PC-3 (cell line): ENCODE measurements at regions not wholly inside any gene's neighbourhood (a gene's known extent, or its start where the extent isn't known, plus 50 kb on each side); places are given as distances from the start of the nearest gene placed in this dataset.

ENCODE experiments used
- ATAC-seq: fragments of 200-7000 bp; cut with Tn5 transposase; 2 replicates; pipeline ENCODE4 v1.9.1; 2020; ENCODE audit warnings: mild to moderate bottlenecking, moderate library complexity
- BruUV-seq: library from RNA; stranded (reverse); fragments of 400-500 nt; replicated peaks from 2 replicates; lab custom pipeline; 2021; lab: Mats Ljungman, UMichigan
- CTCF ChIA-PET: fragments of 300-600 bp; sonication (Branson Sonifier 250); formaldehyde crosslinking; loops from one replicate; lab custom pipeline; 2022; ENCODE audit warnings: antibody characterized with exemption; lab: Charles Lee
- POLR2A ChIA-PET: fragments of 300-600 bp; sonication (Branson Sonifier 250); formaldehyde crosslinking; loops from one replicate; lab custom pipeline; 2022; ENCODE audit warnings: antibody characterized with exemption; ENCODE audit not compliant: unreplicated experiment; lab: Charles Lee
- DNase-seq: peaks from one replicate; pipeline ENCODE4 v3.0.0-alpha.2; 2015
- H2AFZ ChIP-seq: fragments of 300-600 bp; sonication (generic); 2 replicates; pipeline ENCODE4 v1.6.0; 2016; ENCODE audit warnings: antibody characterized with exemption, low read length
- H3F3A ChIP-seq: fragments of 300-600 bp; sonication (generic); one replicate; pipeline ENCODE4 v1.6.0; 2017; ENCODE audit warnings: antibody characterized with exemption, low read length, control low read depth, mild to moderate bottlenecking; ENCODE audit not compliant: unreplicated experiment
- H3K27ac ChIP-seq: fragments of 300-600 bp; sonication (generic); 2 replicates; pipeline ENCODE4 v1.5.1; 2016; ENCODE audit warnings: mild to moderate bottlenecking, low read length
- H3K27me3 ChIP-seq: fragments of 300-600 bp; sonication (generic); 2 replicates; pipeline ENCODE4 v1.6.1; 2016; ENCODE audit warnings: low read length, mixed read lengths
- H3K36me3 ChIP-seq: fragments of 300-600 bp; sonication (generic); 2 replicates; pipeline ENCODE4 v1.6.1; 2016; ENCODE audit warnings: low read depth, mixed run types, low read length, mixed read lengths
- H3K4me1 ChIP-seq: fragments of 300-600 bp; sonication (generic); 2 replicates; pipeline ENCODE4 v1.5.1; 2016; ENCODE audit warnings: low read length; ENCODE audit not compliant: insufficient read depth
- H3K4me2 ChIP-seq: fragments of 300-600 bp; sonication (generic); 2 replicates; pipeline ENCODE4 v1.6.0; 2016; ENCODE audit warnings: low read length
- H3K4me3 ChIP-seq: fragments of 300-600 bp; sonication (generic); 2 replicates; pipeline ENCODE4 v1.5.1; 2016; ENCODE audit warnings: mild to moderate bottlenecking, low read length, mixed read lengths
- H3K79me2 ChIP-seq: fragments of 300-600 bp; sonication (generic); 2 replicates; pipeline ENCODE4 v1.6.1; 2017; ENCODE audit warnings: low read length, mixed read lengths
- H3K9ac ChIP-seq: fragments of 300-600 bp; sonication (generic); 2 replicates; pipeline ENCODE4 v1.6.0; 2016; ENCODE audit warnings: mild to moderate bottlenecking, low read length
- H3K9me2 ChIP-seq: fragments of 300-600 bp; sonication (generic); replicated peaks from 2 replicates; pipeline ENCODE4 v1.6.1; 2016; ENCODE audit warnings: mixed run types, low read length, mixed read lengths
- H3K9me3 ChIP-seq: fragments of 300-600 bp; sonication (generic); 2 replicates; pipeline ENCODE4 v1.6.1; 2016; ENCODE audit warnings: low read length, mixed read lengths
- H4K20me1 ChIP-seq: fragments of 300-600 bp; sonication (generic); 2 replicates; pipeline ENCODE4 v1.6.1; 2016; ENCODE audit warnings: low read length, mixed read lengths
- EZH2 ChIP-seq: fragments of 300-600 bp; sonication (generic); IDR thresholded peaks from one replicate; pipeline ENCODE4 v1.6.1; 2017; ENCODE audit warnings: antibody characterized with exemption, mild to moderate bottlenecking, low read length; ENCODE audit not compliant: unreplicated experiment
- EZH2phosphoT487 ChIP-seq: fragments of 300-600 bp; sonication (generic); IDR thresholded peaks from 2 replicates; pipeline ENCODE4 v1.6.1; 2018; ENCODE audit warnings: mild to moderate bottlenecking, antibody characterized with exemption, low read length, borderline replicate concordance
- intact Hi-C: fragments of 100-400 bp; cut with micrococcal nuclease; formaldehyde crosslinking; loops from 2 replicates; pipeline ENCODE4 v1.9.0; 2023
- TF ChIP-seq, protein P1 (sequence below): fragments of 300-600 bp; sonication (generic); conservative IDR thresholded peaks from 2 replicates; pipeline ENCODE4 v1.5.1; 2017; ENCODE audit warnings: antibody characterized with exemption, low read depth, mild to moderate bottlenecking, low read length

DNA sequence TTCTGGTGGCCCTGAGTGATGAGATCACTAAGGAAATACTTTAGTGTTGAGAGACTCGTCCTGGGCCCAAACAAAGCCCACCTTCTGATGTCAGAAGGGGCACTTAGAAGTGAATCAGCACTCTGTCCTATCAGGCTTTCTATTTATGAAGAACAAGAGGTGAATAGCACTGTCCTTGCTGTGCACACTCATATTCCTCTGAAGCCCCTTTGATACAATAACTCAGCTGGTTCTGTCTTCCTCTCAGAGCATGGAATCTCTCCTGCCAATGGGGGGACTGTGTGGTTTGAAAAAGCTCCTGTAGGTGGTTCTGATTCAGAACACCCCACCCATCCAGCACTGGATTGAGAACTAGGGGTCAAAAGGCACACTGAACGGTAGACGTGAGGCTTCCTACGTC lies 348.1 kb downstream of the ETS1 start:
- ChIA-PET CTCF (no interaction called here), POLR2A (no interaction called here)
- no peak overlapping the region for H3K4me2 ChIP-seq
- no peak overlapping the region for H3K27ac ChIP-seq
- no peaks in the 10 kb centered on the region for H3K9me3 ChIP-seq
- H3K4me3 ChIP-seq, result no peak overlapping the region
- no peak overlapping the region for H2AFZ ChIP-seq
- BruUV-seq, result no TSS peak
- H3K4me1 ChIP-seq, result no peaks in the 10 kb centered on the region
- no peaks in the 10 kb centered on the region for H3K79me2 ChIP-seq
- intact Hi-C loops, result no loop called here
- no peaks in the 10 kb centered on the region for H4K20me1 ChIP-seq
- TF ChIP-seq, protein P1, sequence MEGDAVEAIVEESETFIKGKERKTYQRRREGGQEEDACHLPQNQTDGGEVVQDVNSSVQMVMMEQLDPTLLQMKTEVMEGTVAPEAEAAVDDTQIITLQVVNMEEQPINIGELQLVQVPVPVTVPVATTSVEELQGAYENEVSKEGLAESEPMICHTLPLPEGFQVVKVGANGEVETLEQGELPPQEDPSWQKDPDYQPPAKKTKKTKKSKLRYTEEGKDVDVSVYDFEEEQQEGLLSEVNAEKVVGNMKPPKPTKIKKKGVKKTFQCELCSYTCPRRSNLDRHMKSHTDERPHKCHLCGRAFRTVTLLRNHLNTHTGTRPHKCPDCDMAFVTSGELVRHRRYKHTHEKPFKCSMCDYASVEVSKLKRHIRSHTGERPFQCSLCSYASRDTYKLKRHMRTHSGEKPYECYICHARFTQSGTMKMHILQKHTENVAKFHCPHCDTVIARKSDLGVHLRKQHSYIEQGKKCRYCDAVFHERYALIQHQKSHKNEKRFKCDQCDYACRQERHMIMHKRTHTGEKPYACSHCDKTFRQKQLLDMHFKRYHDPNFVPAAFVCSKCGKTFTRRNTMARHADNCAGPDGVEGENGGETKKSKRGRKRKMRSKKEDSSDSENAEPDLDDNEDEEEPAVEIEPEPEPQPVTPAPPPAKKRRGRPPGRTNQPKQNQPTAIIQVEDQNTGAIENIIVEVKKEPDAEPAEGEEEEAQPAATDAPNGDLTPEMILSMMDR, result no peak
- TF ChIP-seq EZH2phosphoT487, result no peak
- no peak for TF ChIP-seq EZH2
- no peaks in the 10 kb centered on the region for H3F3A ChIP-seq
- no peak for ATAC-seq
- H3K36me3 ChIP-seq, result no peaks in the 10 kb centered on the region
- H3K9ac ChIP-seq, result no peak overlapping the region
- no peaks in the 10 kb centered on the region for H3K27me3 ChIP-seq
- DNase-seq, result no peak
- H3K9me2 ChIP-seq, result no peaks in the 10 kb centered on the region

DNA sequence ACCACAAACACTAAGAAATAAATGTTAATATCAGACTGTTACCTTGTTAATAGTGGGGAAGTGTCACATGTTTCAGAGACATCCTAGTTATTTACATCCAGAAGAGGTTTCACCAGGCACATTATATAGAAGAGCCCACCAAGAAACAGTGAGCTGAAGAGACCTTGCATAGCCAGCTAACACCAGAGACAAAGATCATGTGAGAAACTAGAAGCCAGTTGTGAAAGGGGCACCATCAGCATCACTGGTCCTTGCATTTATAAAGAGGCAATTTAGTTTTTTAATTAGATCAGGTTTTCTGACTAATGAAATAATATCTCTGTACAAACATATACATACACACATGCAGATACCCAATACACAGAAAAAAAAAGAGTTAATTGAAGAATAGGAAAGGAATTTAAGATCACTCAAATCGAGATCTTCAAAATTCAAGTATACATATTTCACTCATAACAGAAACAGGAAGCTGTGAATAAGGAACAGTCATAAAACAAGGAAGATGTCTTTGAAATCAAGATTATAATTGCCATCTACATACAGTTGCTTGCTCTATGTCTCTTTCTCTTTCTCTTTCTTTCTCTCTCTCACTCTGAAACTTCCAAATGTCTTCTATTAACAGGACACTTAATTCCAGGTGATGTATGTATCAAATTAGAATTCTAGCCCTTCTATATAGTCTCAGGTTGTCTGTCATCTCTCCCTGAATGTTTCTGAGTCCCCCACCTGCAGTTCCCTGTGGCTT lies 348.7 kb downstream of the ETS1 start:
- ChIA-PET POLR2A (no interaction called here), CTCF (no interaction called here)
- Histone ChIP-seq H3K4me3 (no peak overlapping the region), H3K4me2 (no peak overlapping the region), H3K4me1 (no peaks in the 10 kb centered on the region), H3K9me2 (no peaks in the 10 kb centered on the region), H3K27me3 (no peaks in the 10 kb centered on the region), H3K9ac (no peak overlapping the region), H3K79me2 (no peaks in the 10 kb centered on the region), H3K27ac (no peak overlapping the region), H4K20me1 (no peaks in the 10 kb centered on the region), H3K9me3 (no peaks in the 10 kb centered on the region), H2AFZ (no peak overlapping the region), H3K36me3 (no peaks in the 10 kb centered on the region), H3F3A (no peaks in the 10 kb centered on the region)
- DNase-seq (no peak), ATAC-seq (no peak)
- no TSS peak for BruUV-seq
- no peak for TF ChIP-seq EZH2phosphoT487
- no peak for TF ChIP-seq EZH2
- TF ChIP-seq, protein P1, result no peak
- intact Hi-C loops, result no loop called here
